Loucy (cell line): ENCODE measurements at regions not wholly inside any gene's neighbourhood (a gene's known extent, or its start where the extent isn't known, plus 50 kb on each side); places are given as distances from the start of the nearest gene placed in this dataset.

Experiments used
- H2AFZ ChIP-seq: fragments of 200-600 bp; sonication (generic); 2 replicates; pipeline ENCODE4 v1.6.0; 2016; ENCODE audit warnings: antibody characterized with exemption, mild to moderate bottlenecking, low read length, moderate library complexity
- H3F3A ChIP-seq: fragments of 200-600 bp; 2 replicates; pipeline ENCODE4 v1.6.0; 2016; ENCODE audit warnings: antibody characterized with exemption, low read depth, mild to moderate bottlenecking
- H3K27me3 ChIP-seq: fragments of 200-600 bp; sonication (generic); 2 replicates; pipeline ENCODE4 v1.6.1; 2014; ENCODE audit warnings: low read length, mild to moderate bottlenecking; ENCODE audit not compliant: insufficient read depth, poor library complexity, severe bottlenecking
- H3K36me3 ChIP-seq: fragments of 200-600 bp; sonication (generic); 2 replicates; pipeline ENCODE4 v1.6.1; 2016; ENCODE audit warnings: low read length; ENCODE audit not compliant: insufficient read depth
- H3K4me1 ChIP-seq: fragments of 200-600 bp; sonication (generic); 2 replicates; pipeline ENCODE4 v1.5.1; 2014; ENCODE audit warnings: low read length, mild to moderate bottlenecking; ENCODE audit not compliant: insufficient read depth, poor library complexity, severe bottlenecking
- H3K4me2 ChIP-seq: fragments of 200-600 bp; sonication (generic); 2 replicates; pipeline ENCODE4 v1.6.0; 2014; ENCODE audit warnings: antibody characterized with exemption, low read length, low read depth, mild to moderate bottlenecking; ENCODE audit not compliant: poor library complexity, severe bottlenecking
- H3K4me3 ChIP-seq: fragments of 200-600 bp; sonication (generic); 2 replicates; pipeline ENCODE4 v1.5.1; 2014; ENCODE audit warnings: low read length, mild to moderate bottlenecking, mixed read lengths; ENCODE audit not compliant: poor library complexity, severe bottlenecking
- H3K79me2 ChIP-seq: fragments of 200-600 bp; sonication (generic); 2 replicates; pipeline ENCODE4 v1.6.1; 2014; ENCODE audit warnings: low read length; ENCODE audit not compliant: insufficient read depth
- H3K9ac ChIP-seq: fragments of 200-600 bp; sonication (generic); 2 replicates; pipeline ENCODE4 v1.6.0; 2014; ENCODE audit warnings: mild to moderate bottlenecking, low read depth, low read length, moderate library complexity; ENCODE audit not compliant: poor library complexity, severe bottlenecking
- H3K9me2 ChIP-seq: fragments of 200-600 bp; sonication (generic); replicated peaks from 2 replicates; pipeline ENCODE4 v1.6.1; 2016; ENCODE audit warnings: low read depth, low read length, mixed read lengths
- H3K9me3 ChIP-seq: fragments of 200-600 bp; sonication (generic); 2 replicates; pipeline ENCODE4 v1.6.1; 2014; ENCODE audit warnings: mild to moderate bottlenecking, antibody characterized with exemption, low read length, low read depth; ENCODE audit not compliant: insufficient read depth
- H4K20me1 ChIP-seq: fragments of 200-600 bp; sonication (generic); 2 replicates; pipeline ENCODE4 v1.6.0; 2014; ENCODE audit warnings: antibody characterized with exemption, low read length, mild to moderate bottlenecking; ENCODE audit not compliant: insufficient read depth, poor library complexity, severe bottlenecking
- CTCF ChIP-seq: fragments of 200-600 bp; sonication (generic); conservative IDR thresholded peaks from 2 replicates; pipeline ENCODE4 v1.5.1; 2014; ENCODE audit warnings: mild to moderate bottlenecking, antibody characterized with exemption, low read length
- EZH2phosphoT487 ChIP-seq: fragments of 200-600 bp; IDR thresholded peaks from 2 replicates; pipeline ENCODE4 v1.6.1; 2018; ENCODE audit warnings: antibody characterized with exemption, mild to moderate bottlenecking, moderate library complexity, borderline replicate concordance

GRCh38 chr9:88077071-88077617 is 61.1 kb downstream of the SPATA31C2 start:
- H3K4me3 ChIP-seq, result no peak overlapping the region
- H3K36me3 ChIP-seq, result no peaks in the 10 kb centered on the region
- TF ChIP-seq CTCF (no peak), EZH2phosphoT487 (no peak)
- H3K9me3 ChIP-seq, result no peaks in the 10 kb centered on the region
- H3F3A ChIP-seq, result no peaks in the 10 kb centered on the region
- no peaks in the 10 kb centered on the region for H3K9me2 ChIP-seq
- no peak overlapping the region for H3K4me2 ChIP-seq
- no peak overlapping the region; the same call in 1 of the 2 replicates for H2AFZ ChIP-seq
- no peaks in the 10 kb centered on the region for H3K79me2 ChIP-seq
- no peaks in the 10 kb centered on the region for H4K20me1 ChIP-seq
- H3K9ac ChIP-seq, result no peak overlapping the region
- peaks cover 22% of the 10 kb centered on the region for H3K27me3 ChIP-seq
- peaks cover 7% of the 10 kb centered on the region for H3K4me1 ChIP-seq

GRCh38 chr9:88076286-88077070 is 61.8 kb downstream of the SPATA31C2 start:
- Histone ChIP-seq H3K9me3 (no peaks in the 10 kb centered on the region), H2AFZ (peak overlapping the region; percentile 96), H3K79me2 (no peaks in the 10 kb centered on the region), H4K20me1 (no peaks in the 10 kb centered on the region), H3K4me2 (peak overlapping the region; percentile 70), H3F3A (no peaks in the 10 kb centered on the region), H3K4me1 (peaks cover 7% of the 10 kb centered on the region), H3K27me3 (peaks cover 22% of the 10 kb centered on the region), H3K9me2 (no peaks in the 10 kb centered on the region), H3K36me3 (no peaks in the 10 kb centered on the region), H3K4me3 (peak overlapping the region; percentile 65), H3K9ac (peak overlapping the region; percentile 7)
- 0 out of 2 replicates have a peak, but pooled peaks have one; percentile 11 for TF ChIP-seq CTCF
- no peak for TF ChIP-seq EZH2phosphoT487

- H3K4me3 ChIP-seq, result peak overlapping the region; percentile 65
- H3K4me2 ChIP-seq, result peak overlapping the region; percentile 70
- H3K9ac ChIP-seq, result peak overlapping the region; percentile 7
- H3K27me3 ChIP-seq, result peaks cover 22% of the 10 kb centered on the region
- TF ChIP-seq CTCF (no peak), EZH2phosphoT487 (no peak)
- H3K36me3 ChIP-seq, result no peaks in the 10 kb centered on the region
- peaks cover 7% of the 10 kb centered on the region for H3K4me1 ChIP-seq
- H3F3A ChIP-seq, result no peaks in the 10 kb centered on the region
- no peaks in the 10 kb centered on the region for H4K20me1 ChIP-seq
- no peaks in the 10 kb centered on the region for H3K79me2 ChIP-seq
- H3K9me2 ChIP-seq, result no peaks in the 10 kb centered on the region
- no peaks in the 10 kb centered on the region for H3K9me3 ChIP-seq
- peak overlapping the region; percentile 96 for H2AFZ ChIP-seq
These were observed 62.3 kb downstream of the SPATA31C2 start for GRCh38 chr9:88075966-88076285.
